AG04449 (cell line): ENCODE measurements at regions not wholly inside any gene's neighbourhood (a gene's known extent, or its start where the extent isn't known, plus 50 kb on each side); places are given as distances from the start of the nearest gene placed in this dataset.

Experiments used
- CTCF ChIA-PET: fragments of 350-600 bp; formaldehyde crosslinking; extraction: SDS; loops from one replicate; lab custom pipeline; 2021; ENCODE audit warnings: antibody characterized with exemption; lab: Yijun Ruan, JAX
- POLR2A ChIA-PET: fragments of 400-600, 350-600 bp; formaldehyde crosslinking; extraction: SDS; loops from one replicate; lab custom pipeline; 2020; ENCODE audit warnings: antibody characterized with exemption, inconsistent platforms; lab: Yijun Ruan, JAX
- DNase-seq: peaks from one replicate; pipeline ENCODE4 v3.0.0-alpha.2; 2010; ENCODE audit warnings: low read depth, low spot score
- H3K4me3 ChIP-seq: 2 replicates; pipeline ENCODE4 v1.5.1; 2011; ENCODE audit warnings: low read depth, mild to moderate bottlenecking, control low read depth, low read length
- TF ChIP-seq, protein P1 (sequence below): IDR thresholded peaks from one replicate; pipeline ENCODE4 v1.5.1; 2011; ENCODE audit warnings: mild to moderate bottlenecking, moderate library complexity, low read length, control low read depth, inconsistent platforms; ENCODE audit not compliant: insufficient read depth; ENCODE audit errors: missing control alignments

DNA sequence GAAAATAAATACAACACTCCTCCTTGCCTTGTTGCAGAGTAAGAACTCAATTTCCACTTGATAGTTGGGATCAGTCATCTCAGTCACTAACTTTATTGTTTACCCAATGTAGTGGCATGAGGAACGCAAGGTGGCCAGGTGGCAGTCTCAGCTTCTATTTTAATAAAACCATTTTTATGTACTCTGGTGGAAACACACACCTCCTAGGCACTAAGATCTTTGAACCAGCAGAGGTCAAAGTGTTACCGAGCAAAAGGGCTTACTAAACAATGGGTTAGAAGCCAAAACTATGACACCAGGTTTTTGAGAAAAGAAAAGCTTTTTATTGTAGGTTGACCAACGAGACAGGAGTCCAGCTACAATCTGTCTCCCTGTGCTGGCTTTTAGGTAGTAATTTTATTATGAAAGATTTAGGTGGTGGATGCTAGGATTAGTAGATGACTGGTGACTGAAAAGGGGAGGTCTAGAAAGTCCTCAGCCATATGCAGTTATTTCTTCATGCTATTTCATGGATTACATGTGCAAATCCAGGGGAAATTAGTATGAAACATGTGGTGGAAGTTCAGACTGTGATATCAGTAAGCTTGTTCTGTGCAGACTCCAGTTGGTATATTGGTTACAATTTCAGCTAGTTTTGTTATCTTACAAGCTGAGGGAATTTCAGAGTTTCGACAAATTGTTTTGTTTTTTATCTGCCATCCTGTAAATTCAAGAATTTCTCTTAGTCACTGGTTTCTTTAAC lies 122.3 kb downstream of the PCTP start:
- POLR2A ChIA-PET: no interaction called here
- TF ChIP-seq, protein P1, sequence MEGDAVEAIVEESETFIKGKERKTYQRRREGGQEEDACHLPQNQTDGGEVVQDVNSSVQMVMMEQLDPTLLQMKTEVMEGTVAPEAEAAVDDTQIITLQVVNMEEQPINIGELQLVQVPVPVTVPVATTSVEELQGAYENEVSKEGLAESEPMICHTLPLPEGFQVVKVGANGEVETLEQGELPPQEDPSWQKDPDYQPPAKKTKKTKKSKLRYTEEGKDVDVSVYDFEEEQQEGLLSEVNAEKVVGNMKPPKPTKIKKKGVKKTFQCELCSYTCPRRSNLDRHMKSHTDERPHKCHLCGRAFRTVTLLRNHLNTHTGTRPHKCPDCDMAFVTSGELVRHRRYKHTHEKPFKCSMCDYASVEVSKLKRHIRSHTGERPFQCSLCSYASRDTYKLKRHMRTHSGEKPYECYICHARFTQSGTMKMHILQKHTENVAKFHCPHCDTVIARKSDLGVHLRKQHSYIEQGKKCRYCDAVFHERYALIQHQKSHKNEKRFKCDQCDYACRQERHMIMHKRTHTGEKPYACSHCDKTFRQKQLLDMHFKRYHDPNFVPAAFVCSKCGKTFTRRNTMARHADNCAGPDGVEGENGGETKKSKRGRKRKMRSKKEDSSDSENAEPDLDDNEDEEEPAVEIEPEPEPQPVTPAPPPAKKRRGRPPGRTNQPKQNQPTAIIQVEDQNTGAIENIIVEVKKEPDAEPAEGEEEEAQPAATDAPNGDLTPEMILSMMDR: no peak
- CTCF ChIA-PET: no interaction called here
- H3K4me3 ChIP-seq: no peak overlapping the region
- no peak for DNase-seq

GRCh38 chr17:55883149-55883548 lies 132.3 kb downstream of the PCTP start:
- H3K4me3 ChIP-seq: no peak overlapping the region
- ChIA-PET POLR2A (no interaction called here), CTCF (no interaction called here)
- no peak for DNase-seq
- TF ChIP-seq, protein P1: no peak

DNA sequence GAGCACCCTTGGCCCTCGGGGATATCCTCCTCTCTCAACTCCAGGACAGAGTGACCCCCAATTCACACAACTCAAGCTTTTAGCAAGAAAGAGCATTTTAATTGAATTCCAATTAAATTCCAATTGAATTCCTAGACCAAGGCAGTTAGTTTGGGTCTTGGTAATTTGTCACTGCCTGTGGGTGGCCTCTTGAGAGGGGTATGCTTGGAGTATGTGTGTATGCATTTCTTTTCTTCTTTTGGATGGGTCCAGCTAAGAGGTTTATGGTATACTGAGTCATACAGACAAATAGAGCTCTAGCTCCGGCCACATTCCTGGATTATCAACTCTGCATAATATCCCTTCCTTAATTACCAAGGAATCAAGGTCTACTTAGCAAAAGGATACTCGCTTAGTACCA lies 136.7 kb downstream of the PCTP start:
- ChIA-PET POLR2A (no interaction called here), CTCF (no interaction called here)
- H3K4me3 ChIP-seq: no peak overlapping the region
- TF ChIP-seq, protein P1: no peak
- DNase-seq: no peak

DNA sequence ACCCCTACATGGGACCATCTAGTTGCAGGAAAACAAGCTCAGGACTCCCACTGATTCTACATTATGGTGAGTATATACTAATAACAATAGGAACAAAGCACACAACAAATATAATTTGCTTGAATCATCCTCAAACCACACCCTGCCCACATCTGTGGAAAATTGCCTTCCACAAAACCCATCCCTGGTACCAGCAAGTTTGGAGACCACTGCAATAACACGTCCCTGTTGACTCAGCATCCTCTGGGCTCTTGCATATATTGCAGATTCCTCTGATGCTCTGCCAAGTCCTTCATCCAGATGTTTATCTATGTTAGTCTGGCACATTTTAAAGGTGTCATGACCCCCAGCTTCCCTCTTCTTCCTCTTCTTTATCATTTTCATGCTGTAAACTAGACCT lies 138.4 kb downstream of the PCTP start:
- no peak overlapping the region for H3K4me3 ChIP-seq
- TF ChIP-seq, protein P1: no peak
- no peak for DNase-seq
- ChIA-PET POLR2A (no interaction called here), CTCF (no interaction called here)

DNA sequence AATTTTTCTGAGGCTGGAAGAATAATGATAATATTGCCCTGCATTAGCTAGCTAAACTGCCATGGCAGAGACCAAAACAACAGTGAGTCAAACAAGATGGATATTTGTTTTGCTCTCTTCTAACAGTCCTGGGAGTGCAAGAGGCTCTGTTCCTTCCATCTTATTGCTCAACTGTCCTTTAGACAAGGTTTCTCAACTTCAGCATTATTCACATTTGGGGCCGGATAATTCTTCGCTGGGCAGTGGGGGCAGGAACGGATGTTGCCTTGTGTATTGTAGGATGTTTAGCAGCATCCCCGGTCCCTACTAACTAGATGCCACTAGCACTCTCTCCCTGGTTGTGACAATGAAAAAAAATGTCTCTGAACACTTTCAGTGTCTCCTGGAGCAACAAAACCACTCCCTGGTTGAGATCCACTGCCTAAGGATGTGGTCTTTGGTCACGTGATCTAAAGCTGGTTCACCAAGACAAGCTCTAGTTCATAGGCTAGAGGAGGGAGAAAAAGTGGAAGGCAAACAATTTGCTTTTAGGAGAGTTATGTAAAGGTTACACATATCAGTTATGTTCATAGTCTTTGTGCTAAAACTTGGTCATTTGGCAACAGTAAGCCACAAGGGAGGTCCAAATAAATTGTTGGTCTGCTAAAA lies 144.4 kb downstream of the PCTP start:
- CTCF ChIA-PET: no interaction called here
- no peak overlapping the region for H3K4me3 ChIP-seq
- no peak for DNase-seq
- TF ChIP-seq, protein P1: no peak
- POLR2A ChIA-PET: no interaction called here

DNA sequence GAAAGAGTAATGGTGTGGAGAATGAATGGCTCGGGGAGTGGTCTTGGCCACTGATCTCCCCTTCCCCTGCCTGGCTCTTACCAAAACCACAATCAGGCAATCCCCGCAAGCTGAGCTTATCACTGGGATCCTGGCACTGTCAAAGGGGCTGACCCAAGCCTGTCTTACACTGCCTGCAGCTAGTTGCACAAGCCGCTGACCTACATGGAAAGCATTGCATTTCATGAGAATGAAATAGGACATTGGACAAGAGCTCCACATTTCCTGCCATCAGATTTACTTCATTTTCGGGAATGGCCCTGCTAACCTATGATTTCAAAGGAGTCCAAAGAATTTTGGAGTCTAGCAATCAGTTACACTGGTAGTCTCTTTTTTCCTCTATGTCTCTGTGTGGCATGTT lies 146.4 kb downstream of the PCTP start:
- CTCF ChIA-PET: no interaction called here
- no peak overlapping the region for H3K4me3 ChIP-seq
- no peak for DNase-seq
- TF ChIP-seq, protein P1: no peak
- POLR2A ChIA-PET: no interaction called here
